A549 (cell line): ENCODE measurements at regions not wholly inside any gene's neighbourhood (a gene's known extent, or its start where the extent isn't known, plus 50 kb on each side); places are given as distances from the start of the nearest gene placed in this dataset.

Experiments used
- ATAC-seq, 2 experiments: fragments of 200-7000 bp in 1 of 2; fragments of >200 bp in 1 of 2; cut with Nextera tagmentation in 1 of 2; cut with Tn5 transposase in 1 of 2; 3 replicates each; pipeline versions ENCODE4 v1.8.0 to v1.9.1; 2018 to 2020; ENCODE audit warnings: mild to moderate bottlenecking in 1 of 2, moderate library complexity in 1 of 2
- CTCF ChIA-PET: fragments of 300-600 bp; sonication (Branson Sonifier 250); formaldehyde crosslinking; extraction: SDS; loops from one replicate; lab custom pipeline; 2021; ENCODE audit warnings: antibody characterized with exemption, inconsistent platforms; lab: Yijun Ruan, JAX
- POLR2A ChIA-PET: fragments of 350-600 bp; formaldehyde crosslinking; extraction: SDS; loops from one replicate; lab custom pipeline; 2021; ENCODE audit warnings: antibody characterized with exemption, inconsistent platforms; lab: Yijun Ruan, JAX
- DNase-seq, 2 experiments: peaks; one replicate each; pipeline versions ENCODE4 v3.0.0 to v3.0.0-alpha.2; 2011 to 2016; ENCODE audit warnings: low read depth in 1 of 2, low spot score in 1 of 2
- FAIRE-seq: peaks from 2 replicates; lab custom pipeline; 2011; peaks lifted over from hg19 to GRCh38; lab: Jason Lieb, UNC
- H3K27ac ChIP-seq, 2 experiments: fragments of >200 bp; sonication (Bioruptor Twin); formaldehyde crosslinking; 3 replicates each; pipeline ENCODE4 v1.5.1; 2016 to 2017
- H3K4me1 ChIP-seq: fragments of >200 bp; sonication (Bioruptor Twin); formaldehyde crosslinking; 3 replicates; pipeline ENCODE4 v1.6.1; 2016
- H3K4me2 ChIP-seq: fragments of >200 bp; sonication (Bioruptor Twin); formaldehyde crosslinking; 3 replicates; pipeline ENCODE4 v1.6.1; 2016
- H3K4me3 ChIP-seq: fragments of >200 bp; sonication (Bioruptor Twin); formaldehyde crosslinking; 3 replicates; pipeline ENCODE4 v1.5.1; 2016
- H3K9me3 ChIP-seq: fragments of >200 bp; sonication (Bioruptor Twin); formaldehyde crosslinking; 3 replicates; pipeline ENCODE4 v1.6.1; 2016
- ATOH8 ChIP-seq: fragments of 250-450 bp; sonication (Bioruptor Pico); IDR thresholded peaks from 2 replicates; pipeline ENCODE4 v1.5.0; 2020; ENCODE audit warnings: low read depth, mild to moderate bottlenecking, moderate library complexity
- BCL3 ChIP-seq: fragments of >200 bp; sonication (Bioruptor Twin); formaldehyde crosslinking; IDR thresholded peaks from 3 replicates; pipeline ENCODE4 v1.6.1; 2016
- BHLHE40 ChIP-seq: IDR thresholded peaks from 2 replicates; pipeline ENCODE4 v1.6.1; 2012; ENCODE audit warnings: low read depth, low read length, inconsistent platforms
- CBX2 ChIP-seq: fragments of 200-600 bp; sonication (generic); IDR thresholded peaks from 2 replicates; pipeline ENCODE4 v1.6.1; 2016; ENCODE audit warnings: low read depth, mild to moderate bottlenecking, borderline replicate concordance
- CEBPB ChIP-seq, 2 experiments: fragments of >200 bp in 1 of 2; sonication (Bioruptor Twin) in 1 of 2; formaldehyde crosslinking in 1 of 2; IDR thresholded peaks; 2 replicates each; pipeline ENCODE4 v1.6.1; 2012 to 2016
- CHD2 ChIP-seq: fragments of 150-350 bp; IDR thresholded peaks from 2 replicates; pipeline ENCODE4 v1.6.1; 2014; ENCODE audit warnings: low read length; ENCODE audit not compliant: partially characterized antibody
- CHD4 ChIP-seq: fragments of 200-600 bp; sonication (generic); IDR thresholded peaks from 2 replicates; pipeline ENCODE4 v1.6.1; 2016; ENCODE audit warnings: antibody characterized with exemption, mild to moderate bottlenecking, borderline replicate concordance
- ESRRA ChIP-seq: fragments of 150-350 bp; IDR thresholded peaks from 2 replicates; pipeline ENCODE4 v1.6.1; 2014; ENCODE audit warnings: mild to moderate bottlenecking, low read length, borderline replicate concordance
- FOXS1 ChIP-seq: fragments of 250-450 bp; sonication (Bioruptor Pico); IDR thresholded peaks from 2 replicates; pipeline ENCODE4 v1.5.0; 2020; ENCODE audit warnings: mild to moderate bottlenecking, moderate library complexity
- HDAC2 ChIP-seq: fragments of 200-600 bp; sonication (generic); IDR thresholded peaks from 2 replicates; pipeline ENCODE4 v1.6.1; 2016
- HES2 ChIP-seq: fragments of >200 bp; sonication (Bioruptor Twin); formaldehyde crosslinking; IDR thresholded peaks from 2 replicates; pipeline ENCODE4 v1.6.1; 2016
- JUN ChIP-seq, 2 experiments: fragments of >200 bp; sonication (Bioruptor Twin); formaldehyde crosslinking; IDR thresholded peaks; 2 replicates in 1 of 2; 3 replicates in 1 of 2; pipeline ENCODE4 v1.6.1; 2016 to 2017
- KDM1A ChIP-seq: fragments of 200-600 bp; sonication (generic); IDR thresholded peaks from 2 replicates; pipeline ENCODE4 v1.6.1; 2016; ENCODE audit warnings: low read depth, mild to moderate bottlenecking
- POLR2A ChIP-seq: IDR thresholded peaks from 2 replicates; pipeline ENCODE4 v1.6.1; 2012; ENCODE audit warnings: mild to moderate bottlenecking, low read length
- RARB ChIP-seq: fragments of 250-450 bp; sonication (Bioruptor Pico); IDR thresholded peaks from 2 replicates; pipeline ENCODE4 v1.8.0; 2021; ENCODE audit warnings: mild to moderate bottlenecking, moderate library complexity
- RNF2 ChIP-seq: fragments of 200-600 bp; sonication (generic); IDR thresholded peaks from 2 replicates; pipeline ENCODE4 v1.6.1; 2016; ENCODE audit warnings: low read depth, mild to moderate bottlenecking, antibody characterized with exemption, moderate library complexity, borderline replicate concordance
- TFCP2L1 ChIP-seq: fragments of 250-450 bp; sonication (Bioruptor Pico); IDR thresholded peaks from 2 replicates; pipeline ENCODE4 v1.5.0; 2021; ENCODE audit warnings: mild to moderate bottlenecking
- USF2 ChIP-seq: fragments of 450-650 bp; IDR thresholded peaks from 2 replicates; pipeline ENCODE4 v1.6.1; 2014; ENCODE audit warnings: antibody characterized with exemption
- ZC3H11A ChIP-seq: fragments of 450-650 bp; IDR thresholded peaks from 2 replicates; pipeline ENCODE4 v1.6.1; 2014; ENCODE audit warnings: antibody characterized with exemption, mild to moderate bottlenecking
- ZNF302 ChIP-seq: fragments of 250-450 bp; sonication (Bioruptor Pico); IDR thresholded peaks from 2 replicates; pipeline ENCODE4 v1.9.0; 2021; ENCODE audit warnings: inconsistent platforms, mild to moderate bottlenecking, moderate library complexity
- WGBS: methylation state at CpG from one replicate; pipeline ENCODE4 v1.1.6; 2017; ENCODE audit errors: missing lambda C conversion rate; 5-methylcytosine and 5-hydroxymethylcytosine counted together

- 80% methylated on average over 3 of the region's 3 CpGs for WGBS
- Histone ChIP-seq H3K4me2 (no peak overlapping the region), H3K4me3 (no peak overlapping the region), H3K27ac (no peak overlapping the region), H3K9me3 (no peaks in the 10 kb centered on the region), H3K4me1 (no peaks in the 10 kb centered on the region)
- ChIA-PET POLR2A (no interaction called here), CTCF (no interaction called here)
- no peak for DNase-seq
- no peak for FAIRE-seq
- TF ChIP-seq ATOH8 (CRISPR knock-in tag) (no peak), ZNF302 (CRISPR knock-in tag) (no peak), FOXS1 (CRISPR knock-in tag) (no peak), ZC3H11A (no peak)
- ATAC-seq: no peak
These were observed 366.5 kb downstream of the SIPA1L2 start for GRCh38 chr1:232263452-232263851.

GRCh38 chr1:232262991-232263390 lies 366.9 kb downstream of the SIPA1L2 start:
- FAIRE-seq (no peak), ATAC-seq (no peak), DNase-seq (no peak)
- H3K4me2 ChIP-seq: no peak overlapping the region
- POLR2A ChIA-PET: no interaction called here
- H3K9me3 ChIP-seq: no peaks in the 10 kb centered on the region
- H3K27ac ChIP-seq: no peak overlapping the region
- CTCF ChIA-PET: interaction anchor here (0.5 kb wide), 1 partner anchor 126 kb away, joined by 4 read pairs; no protein-coding TSS in a partner anchor
- no peaks in the 10 kb centered on the region for H3K4me1 ChIP-seq
- 70% methylated on average over 3 of the region's 3 CpGs for WGBS
- H3K4me3 ChIP-seq: no peak overlapping the region
- no peak for TF ChIP-seq ESRRA
- TF ChIP-seq ZNF302 (CRISPR knock-in tag): no peak
- no peak for TF ChIP-seq CHD4
- no peak for TF ChIP-seq RARB (CRISPR knock-in tag)

GRCh38 chr1:232260861-232261260 lies 369.1 kb downstream of the SIPA1L2 start:
- FAIRE-seq (no peak), ATAC-seq (no peak), DNase-seq (no peak)
- Histone ChIP-seq H3K27ac (no peak overlapping the region), H3K9me3 (no peaks in the 10 kb centered on the region), H3K4me2 (no peak overlapping the region), H3K4me3 (no peak overlapping the region), H3K4me1 (no peaks in the 10 kb centered on the region)
- TF ChIP-seq USF2 (no peak), CBX2 (no peak), TFCP2L1 (no peak), HDAC2 (no peak), CHD2 (no peak), HES2 (no peak), KDM1A (no peak), POLR2A (no peak), ESRRA (no peak), BCL3 (no peak), CEBPB (IDR thresholded peaks at IDR 0.05) (no peak), RNF2 (no peak), BHLHE40 (no peak), JUN (IDR thresholded peaks at IDR 0.05) (no peak)
- ChIA-PET POLR2A (no interaction called here), CTCF (no interaction called here)
- 75% methylated on average over 8 of the region's 8 CpGs for WGBS
